ENCODE measurements at regions not wholly inside any gene's neighbourhood (a gene's known extent, or its start where the extent isn't known, plus 50 kb on each side); places are given as distances from the start of the nearest gene placed in this dataset.
"Not testable (repeated sequence)": the region's sequence is repeated elsewhere in the genome, so short reads cannot be mapped to it uniquely, and the experiment has no call there.

- in situ Hi-C loops (cut with HindIII; ENCODE audit: low sequenced_read_pairs), result no loop called here
These were observed 167.2 kb downstream of the POLR2M start for GRCh38 chr15:57873564-57874209.

- in situ Hi-C loops (cut with HindIII; ENCODE audit: low sequenced_read_pairs), result no loop called here
These were observed 168.8 kb downstream of the POLR2M start for GRCh38 chr15:57875347-57875746.

- in situ Hi-C loops (cut with HindIII; ENCODE audit: low sequenced_read_pairs), result no loop called here
These were observed 172.1 kb downstream of the POLR2M start for GRCh38 chr15:57878573-57878972.

GRCh38 chr15:57881361-57881760, 174.8 kb downstream of the POLR2M start:
- in situ Hi-C loops (cut with HindIII; ENCODE audit: low sequenced_read_pairs), result no loop called here

- in situ Hi-C loops (cut with HindIII; ENCODE audit: low sequenced_read_pairs), result no loop called here
These were observed 175.5 kb downstream of the POLR2M start for GRCh38 chr15:57881972-57882371.

- in situ Hi-C loops (cut with HindIII; ENCODE audit: low sequenced_read_pairs), result no loop called here
These were observed 177.2 kb downstream of the POLR2M start for GRCh38 chr15:57883701-57884100.

GRCh38 chr15:57884936-57885335, 178.4 kb downstream of the POLR2M start:
- in situ Hi-C loops (cut with HindIII; ENCODE audit: low sequenced_read_pairs), result no loop called here

GRCh38 chr15:57885435-57885834, 178.9 kb downstream of the POLR2M start:
- in situ Hi-C loops (cut with HindIII; ENCODE audit: low sequenced_read_pairs), result no loop called here

GRCh38 chr15:57887825-57888224, 177.7 kb downstream of the ALDH1A2 start:
- in situ Hi-C loops (cut with HindIII; ENCODE audit: low sequenced_read_pairs), result no loop called here

GRCh38 chr15:57890351-57890750, 175.2 kb downstream of the ALDH1A2 start:
- in situ Hi-C loops (cut with HindIII; ENCODE audit: low sequenced_read_pairs), result no loop called here

- in situ Hi-C loops (cut with HindIII; ENCODE audit: low sequenced_read_pairs), result no loop called here
These were observed 174.6 kb downstream of the ALDH1A2 start for GRCh38 chr15:57890878-57891277.

GRCh38 chr15:57892181-57892580, 173.3 kb downstream of the ALDH1A2 start:
- in situ Hi-C loops (cut with HindIII; ENCODE audit: low sequenced_read_pairs), result no loop called here

- in situ Hi-C loops (cut with HindIII; ENCODE audit: low sequenced_read_pairs), result no loop called here
These were observed 172.5 kb downstream of the ALDH1A2 start for GRCh38 chr15:57893040-57893439.

GRCh38 chr15:57895291-57895690, 170.2 kb downstream of the ALDH1A2 start:
- in situ Hi-C loops (cut with HindIII; ENCODE audit: low sequenced_read_pairs), result no loop called here

- in situ Hi-C loops (cut with HindIII; ENCODE audit: low sequenced_read_pairs), result no loop called here
These were observed 169.4 kb downstream of the ALDH1A2 start for GRCh38 chr15:57896114-57896513.

- in situ Hi-C loops (cut with HindIII; ENCODE audit: low sequenced_read_pairs), result not testable (repeated sequence)
These were observed 168.6 kb downstream of the ALDH1A2 start for GRCh38 chr15:57896899-57897298.

- in situ Hi-C loops (cut with HindIII; ENCODE audit: low sequenced_read_pairs), result no loop called here
These were observed 167.6 kb downstream of the ALDH1A2 start for GRCh38 chr15:57897870-57898269.

GRCh38 chr15:57902155-57902554, 163.4 kb downstream of the ALDH1A2 start:
- in situ Hi-C loops (cut with HindIII; ENCODE audit: low sequenced_read_pairs), result no loop called here
